GM12873 (cell line): ENCODE measurements at regions not wholly inside any gene's neighbourhood (a gene's known extent, or its start where the extent isn't known, plus 50 kb on each side); places are given as distances from the start of the nearest gene placed in this dataset.

Source experiments
- TF ChIP-seq, protein P1 (sequence below): IDR thresholded peaks from 2 replicates; pipeline ENCODE4 v1.5.1; 2012; ENCODE audit warnings: low read depth, mild to moderate bottlenecking, moderate library complexity, low read length, control low read depth; ENCODE audit not compliant: insufficient read depth; ENCODE audit errors: missing control alignments

DNA sequence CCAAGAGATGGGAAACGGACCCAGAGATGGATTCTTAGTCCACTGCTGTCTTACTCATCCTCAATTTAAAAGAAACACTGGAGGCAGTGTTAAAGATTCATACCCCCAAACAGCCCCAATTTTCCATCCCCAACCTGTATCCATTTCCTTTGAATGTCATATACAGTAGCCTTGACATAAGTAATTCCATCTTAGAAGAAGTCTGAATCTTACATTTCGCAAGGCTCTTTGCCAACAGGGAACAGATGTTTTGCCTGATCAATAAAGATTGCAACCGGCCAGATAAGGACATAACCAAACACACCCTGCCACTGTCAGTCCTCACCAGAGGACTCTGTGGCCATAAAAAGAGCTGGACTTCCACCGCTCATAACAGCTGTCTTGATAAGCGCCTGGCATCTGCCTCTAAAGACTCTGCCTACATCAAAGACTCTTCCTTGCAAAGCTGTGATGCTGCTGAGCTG lies 59.0 kb upstream of the MED9 start:
- TF ChIP-seq, protein P1, sequence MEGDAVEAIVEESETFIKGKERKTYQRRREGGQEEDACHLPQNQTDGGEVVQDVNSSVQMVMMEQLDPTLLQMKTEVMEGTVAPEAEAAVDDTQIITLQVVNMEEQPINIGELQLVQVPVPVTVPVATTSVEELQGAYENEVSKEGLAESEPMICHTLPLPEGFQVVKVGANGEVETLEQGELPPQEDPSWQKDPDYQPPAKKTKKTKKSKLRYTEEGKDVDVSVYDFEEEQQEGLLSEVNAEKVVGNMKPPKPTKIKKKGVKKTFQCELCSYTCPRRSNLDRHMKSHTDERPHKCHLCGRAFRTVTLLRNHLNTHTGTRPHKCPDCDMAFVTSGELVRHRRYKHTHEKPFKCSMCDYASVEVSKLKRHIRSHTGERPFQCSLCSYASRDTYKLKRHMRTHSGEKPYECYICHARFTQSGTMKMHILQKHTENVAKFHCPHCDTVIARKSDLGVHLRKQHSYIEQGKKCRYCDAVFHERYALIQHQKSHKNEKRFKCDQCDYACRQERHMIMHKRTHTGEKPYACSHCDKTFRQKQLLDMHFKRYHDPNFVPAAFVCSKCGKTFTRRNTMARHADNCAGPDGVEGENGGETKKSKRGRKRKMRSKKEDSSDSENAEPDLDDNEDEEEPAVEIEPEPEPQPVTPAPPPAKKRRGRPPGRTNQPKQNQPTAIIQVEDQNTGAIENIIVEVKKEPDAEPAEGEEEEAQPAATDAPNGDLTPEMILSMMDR = no peak

DNA sequence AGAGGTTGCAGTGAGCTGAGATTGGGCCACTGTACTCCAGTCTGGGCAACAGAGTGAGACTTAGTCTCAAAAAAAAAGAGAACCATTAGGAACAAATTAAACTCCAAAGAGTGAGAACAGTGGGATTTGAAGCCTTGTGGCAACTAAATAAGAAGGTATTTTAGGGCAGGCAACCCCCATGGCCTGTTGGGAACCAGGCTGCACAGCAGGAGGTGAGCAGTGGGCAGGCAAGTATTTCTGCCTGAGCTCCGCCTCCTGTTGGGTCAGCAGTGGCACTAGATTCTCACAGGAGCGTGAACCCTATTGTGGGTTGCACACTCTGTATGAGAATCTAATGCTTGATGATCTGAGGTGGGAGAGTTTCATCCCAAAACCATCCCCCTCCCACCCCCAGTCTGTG lies 57.6 kb upstream of the MED9 start:
- TF ChIP-seq, protein P1 = no peak

DNA sequence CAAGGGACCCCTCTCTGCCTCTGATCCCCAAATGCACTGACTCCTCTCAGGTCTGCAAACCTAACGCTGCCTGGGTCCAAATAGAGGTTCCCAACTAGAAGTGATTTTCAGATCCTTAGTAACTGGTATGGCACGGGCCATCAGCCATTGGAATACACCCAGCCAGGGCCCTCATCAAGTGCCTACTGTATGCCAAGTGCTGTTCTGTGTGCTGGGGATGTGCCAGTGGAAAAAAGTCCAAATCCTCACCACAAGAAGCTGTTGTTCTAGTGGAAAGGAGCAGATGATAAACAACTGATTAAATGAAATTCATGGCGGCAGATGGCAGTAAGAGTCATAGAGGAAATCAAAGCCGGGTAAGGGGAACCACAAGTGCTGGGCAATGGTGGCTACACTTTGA lies 57.2 kb upstream of the MED9 start:
- TF ChIP-seq, protein P1 = no peak

DNA sequence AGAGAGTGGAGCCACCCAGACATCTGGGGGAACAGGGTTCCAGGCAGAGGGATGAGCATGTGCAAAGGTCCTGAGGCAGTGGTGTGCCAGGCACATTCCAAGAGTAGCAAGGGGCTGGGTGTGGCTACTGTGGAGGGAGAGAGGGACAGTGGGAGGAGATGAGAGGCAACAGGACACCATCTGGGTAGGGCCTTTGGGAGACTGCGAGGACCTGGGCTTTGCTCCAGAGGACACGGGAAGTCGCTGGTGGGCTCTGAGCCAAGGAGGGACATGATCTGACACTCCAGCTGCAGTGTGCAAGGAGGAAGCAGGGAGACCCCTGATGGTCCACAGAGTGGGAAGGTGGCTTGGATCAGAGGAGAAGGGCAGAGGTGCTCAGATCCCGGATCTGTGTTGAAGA lies 56.7 kb upstream of the MED9 start:
- TF ChIP-seq, protein P1 = no peak

DNA sequence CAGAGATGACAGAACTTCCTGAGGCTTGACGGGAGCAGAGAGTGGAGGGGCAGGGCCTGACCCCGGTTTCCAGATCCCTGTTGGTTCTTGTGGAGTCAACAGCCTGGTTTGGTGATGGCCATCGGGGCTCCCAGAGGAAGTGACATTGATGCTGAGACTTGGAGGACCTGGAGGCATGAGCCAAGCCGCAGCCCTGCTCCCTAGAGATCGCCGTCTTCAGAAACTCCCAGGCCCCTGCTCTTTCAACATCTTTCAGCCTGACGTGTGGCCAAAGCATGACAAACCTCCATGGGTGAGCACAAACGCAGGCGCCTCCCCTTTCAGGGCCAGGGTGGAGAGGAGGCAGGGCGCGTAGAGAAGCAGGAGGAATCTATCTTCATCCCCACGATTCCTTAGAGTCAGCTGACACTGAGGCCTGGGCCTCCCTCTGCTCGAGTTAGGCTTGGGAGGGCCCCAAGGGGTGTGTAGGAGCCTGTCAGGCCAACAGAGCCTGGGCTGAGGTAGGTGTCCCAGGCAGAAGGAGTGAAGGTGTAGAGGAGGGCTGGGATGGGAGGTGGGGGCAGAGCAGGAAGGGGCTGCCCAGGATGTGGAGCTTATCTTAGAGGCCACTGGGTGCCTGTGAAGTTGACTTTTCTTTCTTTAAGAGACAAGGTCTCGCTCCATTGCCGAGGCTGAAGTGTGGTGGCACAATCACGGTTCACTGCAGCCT lies 56.1 kb upstream of the MED9 start:
- TF ChIP-seq, protein P1 = no peak

DNA sequence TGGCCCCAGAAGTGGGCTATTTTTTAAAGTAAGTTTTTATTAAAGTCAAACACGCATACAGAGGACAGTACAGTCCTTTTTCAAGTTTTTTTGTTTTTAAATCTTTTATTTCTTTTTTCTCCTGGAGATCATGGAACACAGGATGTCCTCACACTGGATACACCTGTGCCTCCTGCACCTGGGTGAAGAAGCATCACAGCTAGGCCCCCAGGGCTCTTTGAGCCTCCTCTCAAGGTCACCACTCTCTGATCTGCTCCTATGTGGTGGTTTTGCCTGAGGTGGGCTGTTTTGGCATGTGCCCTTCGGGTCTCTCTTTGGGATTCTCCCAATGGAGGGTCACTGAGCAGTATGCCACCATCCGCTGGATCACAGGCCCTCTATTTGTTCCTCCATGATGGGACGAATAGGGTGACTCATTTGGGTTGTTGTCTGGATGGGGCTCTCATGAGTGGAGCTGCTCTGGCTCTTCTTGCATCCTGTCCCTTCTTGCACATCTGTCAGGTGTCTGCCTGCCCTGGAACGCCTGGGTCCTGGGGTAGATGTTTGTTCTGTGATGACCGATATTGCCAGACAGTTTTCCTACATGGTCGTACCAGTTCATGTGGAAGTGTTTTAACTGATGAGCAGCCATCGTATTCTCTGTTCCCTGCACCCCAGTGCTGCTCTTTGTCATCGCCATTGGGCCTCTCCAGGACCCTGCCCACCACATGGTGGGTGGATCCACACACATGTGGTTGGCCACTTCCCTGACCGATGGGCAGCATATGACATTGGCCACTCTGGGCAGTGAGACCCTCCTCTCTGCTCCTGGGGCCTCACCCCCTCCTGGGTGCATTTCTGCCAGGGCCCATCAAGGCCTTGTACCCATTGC lies 55.2 kb upstream of the MED9 start:
- TF ChIP-seq, protein P1 = no peak

DNA sequence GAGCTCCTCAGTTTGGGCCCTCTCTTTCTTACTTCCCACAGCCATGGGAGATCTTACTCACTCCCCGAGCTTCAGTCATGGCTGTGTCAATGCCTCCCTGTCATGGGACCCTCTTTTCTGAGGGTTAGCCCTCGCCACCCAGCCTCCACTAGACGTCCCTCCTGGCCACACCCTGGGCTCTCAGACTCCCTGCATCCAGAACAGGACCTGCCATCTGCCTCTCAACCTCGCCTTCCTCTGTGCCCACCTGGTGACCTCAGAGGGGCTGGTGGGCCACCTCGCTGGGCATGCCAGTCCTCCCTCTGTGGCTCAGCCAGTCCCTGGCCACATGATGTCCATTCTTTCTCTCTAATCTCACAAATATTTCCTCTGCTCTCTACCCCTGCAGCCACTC lies 54.6 kb upstream of the MED9 start:
- TF ChIP-seq, protein P1 = no peak
